ENCODE measurements at regions not wholly inside any gene's neighbourhood (a gene's known extent, or its start where the extent isn't known, plus 50 kb on each side); places are given as distances from the start of the nearest gene placed in this dataset.

DNA sequence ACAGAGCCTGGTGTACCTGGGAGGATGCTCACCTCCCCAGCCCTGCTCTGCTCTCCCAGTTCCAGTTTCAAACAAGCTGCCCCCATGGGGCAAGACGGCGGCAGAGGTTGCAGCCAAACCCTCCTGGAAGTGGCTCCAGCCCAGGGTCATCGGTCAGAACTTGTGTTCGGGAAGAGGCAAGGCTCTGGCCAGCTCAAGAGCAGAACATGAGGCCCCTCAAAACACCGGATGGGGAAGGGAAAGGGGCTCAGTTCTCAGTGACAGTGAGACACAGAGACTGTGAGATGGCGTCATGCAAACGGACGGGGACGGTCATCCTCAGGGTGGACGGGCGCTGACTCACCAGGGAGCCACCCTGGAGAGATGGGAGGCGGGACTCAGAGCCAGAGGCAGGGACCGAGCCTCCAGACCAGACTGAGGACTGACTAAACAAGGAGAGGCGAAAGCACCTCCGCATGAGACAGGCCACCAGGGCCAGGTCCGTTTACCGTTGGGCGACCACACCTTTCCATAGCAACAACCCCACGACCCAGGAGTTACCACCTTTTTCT is 63.9 kb upstream of the GALNT9 start:
- no peak for DNase-seq

DNA sequence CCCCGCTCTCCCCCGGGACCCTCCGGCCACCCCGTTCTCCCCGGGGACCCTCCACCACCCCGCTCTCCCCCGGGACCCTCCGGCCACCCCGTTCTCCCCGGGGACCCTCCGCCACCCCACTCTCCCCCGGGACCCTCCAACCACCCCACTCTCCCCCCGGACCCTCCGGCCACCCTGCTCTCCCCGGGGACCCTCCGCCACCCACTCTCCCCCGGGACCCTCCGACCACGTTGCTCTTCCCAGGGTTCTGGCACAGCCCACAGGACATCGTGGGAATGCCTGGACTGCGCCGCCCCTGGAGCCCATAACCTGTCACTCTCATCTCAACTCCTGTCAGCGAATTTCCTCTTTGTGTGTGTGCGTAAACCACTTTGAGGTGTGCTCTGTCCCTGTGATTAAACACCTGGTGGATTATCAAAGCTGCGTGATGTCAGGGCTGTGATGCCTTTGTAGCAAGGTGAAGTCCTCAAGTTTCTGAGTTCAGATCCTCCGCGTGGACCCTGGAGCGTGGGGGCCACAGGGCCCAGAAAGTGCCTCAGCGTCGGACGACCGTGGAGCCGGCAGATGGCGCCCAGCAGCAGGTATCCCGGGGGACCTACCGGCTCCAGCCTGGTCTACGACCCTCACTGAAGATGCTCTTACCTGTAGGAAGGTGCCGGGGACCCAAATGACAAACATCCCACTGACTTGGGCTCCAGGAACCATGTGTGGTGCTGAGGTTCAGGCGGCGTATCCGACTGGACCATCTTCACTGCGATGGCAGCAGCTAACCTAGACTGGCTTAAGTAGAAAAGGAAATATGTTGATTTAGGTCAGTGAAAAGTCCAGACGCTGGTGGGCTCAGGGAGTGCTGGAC is 63.2 kb upstream of the GALNT9 start:
- DNase-seq: no peak

DNA sequence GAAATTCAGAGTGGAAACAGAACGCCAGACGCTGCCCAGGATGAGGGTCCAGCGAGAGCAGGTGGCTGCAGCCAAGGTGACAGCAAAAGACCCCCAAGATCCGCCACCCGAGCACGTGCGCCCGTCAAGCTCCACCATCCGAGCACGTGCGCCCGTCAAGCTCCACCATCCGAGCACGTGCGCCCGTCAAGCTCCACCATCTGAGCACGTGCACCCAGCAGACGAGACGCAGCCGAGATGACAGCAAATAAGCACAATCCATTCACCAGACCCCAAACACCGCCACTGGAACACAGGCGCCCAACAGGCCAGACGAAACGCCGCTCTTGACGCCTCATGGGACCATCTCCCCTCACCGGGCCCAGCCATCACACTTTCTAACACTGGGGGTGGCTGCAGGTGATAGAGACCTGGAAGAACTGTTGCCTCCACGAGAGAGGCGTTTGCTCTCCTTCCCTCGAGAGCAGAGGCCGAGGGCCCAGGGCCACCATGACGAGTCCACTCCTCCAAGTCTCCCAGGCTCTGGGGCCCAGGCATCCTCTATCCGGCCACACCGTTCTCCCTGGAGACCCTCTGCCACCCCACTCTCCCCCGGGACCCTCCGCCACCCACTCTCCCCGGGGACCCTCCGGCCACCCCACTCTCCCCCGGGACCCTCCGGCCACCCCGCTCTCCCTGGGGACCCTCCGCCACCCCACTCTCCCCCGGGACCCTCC is 62.1 kb upstream of the GALNT9 start:
- DNase-seq: no peak

DNA sequence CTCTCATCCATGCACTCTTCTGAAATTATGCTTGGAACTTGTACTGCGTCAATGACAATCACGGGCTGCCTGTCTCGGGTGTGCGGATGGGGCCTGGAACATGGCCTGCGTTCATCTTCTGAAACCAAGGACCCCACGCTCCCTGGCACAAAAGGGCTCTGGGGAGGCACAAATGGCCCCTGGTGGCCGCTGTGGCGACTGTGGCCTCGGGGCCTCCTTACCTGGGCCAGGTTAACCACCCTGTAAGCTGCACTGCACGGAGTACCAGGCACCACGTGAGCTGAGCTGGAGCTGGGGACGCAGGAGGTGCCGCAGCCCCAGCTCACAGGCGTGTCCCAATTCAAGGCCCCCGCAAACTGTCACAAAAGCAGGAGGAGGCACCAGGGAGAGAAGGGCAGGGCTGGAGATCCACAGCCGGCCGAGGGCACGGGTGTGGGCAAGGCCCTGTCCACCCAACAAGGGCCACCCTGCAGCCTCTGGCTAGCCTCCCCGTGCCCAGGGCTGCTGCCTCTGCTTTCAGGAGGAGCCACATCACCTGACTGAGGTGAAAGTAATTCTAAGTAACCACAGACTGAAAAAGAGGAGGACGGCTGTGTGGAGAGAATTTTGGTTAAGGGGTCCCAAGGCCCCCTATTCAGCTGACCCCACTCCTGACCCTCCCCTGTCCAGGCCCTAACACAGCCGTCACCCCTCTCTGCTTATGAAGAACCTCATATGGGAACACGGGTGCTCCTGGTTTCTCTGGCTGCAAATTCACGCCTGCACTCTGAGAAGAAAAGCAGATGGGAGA is 61.1 kb upstream of the GALNT9 start:
- DNase-seq: no peak

- DNase-seq: no peak
Observed at GRCh38 chr12:132389526-132390286, 60.3 kb upstream of the GALNT9 start.

DNA sequence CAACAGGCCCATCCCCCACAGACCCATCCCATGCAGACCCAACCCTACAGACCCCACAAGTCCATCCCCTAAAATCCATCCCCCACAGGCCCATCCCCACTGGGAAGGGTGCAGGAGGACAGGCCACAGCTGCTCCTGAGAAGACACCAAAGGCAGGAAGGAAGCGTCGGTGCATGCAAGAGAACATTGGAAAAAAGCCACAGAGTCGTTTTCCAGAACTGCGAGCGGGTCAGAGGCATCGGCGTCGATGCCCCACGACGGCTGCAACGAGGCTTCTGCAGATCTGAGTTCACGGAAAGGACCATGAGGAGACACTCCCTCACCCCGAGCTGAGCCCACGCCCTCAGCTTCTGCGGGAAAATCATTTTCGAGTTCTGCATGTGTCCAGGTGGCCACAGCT is 59.6 kb upstream of the GALNT9 start:
- DNase-seq: no peak

GRCh38 chr12:132388379-132389015 is 59.1 kb upstream of the GALNT9 start:
- no peak for DNase-seq

- DNase-seq: no peak
Observed at GRCh38 chr12:132386926-132387497, 57.6 kb upstream of the GALNT9 start.

- no peak for DNase-seq
Observed at GRCh38 chr12:132385923-132386751, 56.7 kb upstream of the GALNT9 start.

DNA sequence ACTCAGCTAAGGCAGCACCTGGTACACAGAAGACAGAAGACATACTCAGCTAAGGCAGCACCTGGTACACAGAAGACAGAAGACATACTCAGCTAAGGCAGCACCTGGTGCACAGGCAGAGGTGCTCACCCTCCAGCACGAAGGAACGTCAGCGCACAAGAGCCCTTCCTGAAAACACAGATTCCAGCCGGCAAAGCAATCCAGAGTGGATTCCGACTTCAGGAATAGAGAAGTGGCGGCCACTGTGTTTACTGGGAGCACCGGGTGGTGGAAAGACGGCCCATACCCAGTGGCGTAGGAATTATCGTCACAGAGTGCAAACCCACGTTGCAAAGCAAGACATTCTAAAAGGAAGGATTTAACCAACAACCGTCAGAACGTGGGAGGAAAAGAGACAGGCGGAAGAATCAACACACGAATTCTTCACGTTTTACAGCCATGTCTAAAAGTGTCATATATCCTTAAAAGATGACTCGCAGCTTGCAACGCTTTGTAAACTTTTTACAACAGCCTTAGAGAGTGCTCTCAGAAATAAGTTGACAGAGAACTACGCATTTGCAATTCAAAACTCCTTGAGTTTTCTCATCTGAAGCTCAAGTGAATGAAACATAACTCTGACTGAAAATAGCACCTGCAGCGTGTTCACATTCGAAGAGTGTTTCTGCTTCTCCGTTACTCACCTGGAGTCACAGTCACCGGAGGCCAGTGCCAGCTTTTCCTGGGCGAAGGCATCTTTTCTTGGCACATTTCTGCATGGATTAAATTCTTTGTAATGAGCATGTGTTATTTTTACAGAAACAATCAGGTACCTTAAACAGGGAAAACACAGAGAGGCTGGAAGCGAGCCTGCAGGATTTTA is 55.8 kb upstream of the GALNT9 start:
- DNase-seq: no peak

GRCh38 chr12:132380641-132381040 is 51.3 kb upstream of the GALNT9 start:
- no peak for DNase-seq

- DNase-seq: no peak
Observed at GRCh38 chr12:132379996-132380395, 50.6 kb upstream of the GALNT9 start.

DNA sequence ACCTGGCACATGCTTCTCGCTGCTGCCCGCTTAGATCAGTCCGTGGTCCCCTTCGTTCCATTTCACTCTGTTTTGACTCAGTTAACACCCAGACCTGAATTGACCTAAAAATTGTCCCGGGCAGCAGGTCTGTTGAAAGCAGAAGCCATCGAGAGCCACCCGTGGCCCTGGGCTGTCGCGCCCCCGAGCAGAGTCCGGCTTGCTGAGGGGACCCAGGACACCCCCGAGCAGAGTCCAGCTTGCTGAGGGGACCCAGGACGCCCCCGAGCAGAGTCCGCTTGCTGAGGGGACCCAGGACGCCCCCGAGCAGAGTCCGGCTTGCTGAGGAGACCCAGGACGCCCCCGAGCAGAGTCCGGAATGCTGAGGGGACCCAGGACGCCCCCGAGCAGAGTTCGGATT is 50.2 kb upstream of the GALNT9 start:
- DNase-seq: no peak

All from stimulated activated naive CD4-positive, alpha-beta T cell treated with Interleukin-2 at 50 U/mL for 16 hours (primary cell).